B cell (primary cell): ENCODE measurements at regions not wholly inside any gene's neighbourhood (a gene's known extent, or its start where the extent isn't known, plus 50 kb on each side); places are given as distances from the start of the nearest gene placed in this dataset.

ENCODE experiments used
- ATAC-seq: fragments of 200-7000 bp; cut with Tn5 transposase; one replicate; pipeline ENCODE4 v1.10.0; 2021; ENCODE audit warnings: low read depth, mild to moderate bottlenecking, moderate number of reproducible peaks, moderate library complexity
- CTCF ChIA-PET: fragments of 350-600 bp; sonication (Branson Sonifier 250); formaldehyde crosslinking; loops from one replicate; lab custom pipeline; 2021; ENCODE audit warnings: antibody characterized with exemption, inconsistent platforms; lab: Charles Lee
- POLR2A ChIA-PET: fragments of 350-600 bp; sonication (Branson Sonifier 250); formaldehyde crosslinking; loops from one replicate; lab custom pipeline; 2021; ENCODE audit warnings: antibody characterized with exemption; lab: Charles Lee
- DNase-seq: peaks from one replicate; pipeline ENCODE4 v3.0.0; 2013
- H2AFZ ChIP-seq: 2 replicates; pipeline ENCODE4 v1.6.1; 2012; ENCODE audit warnings: mild to moderate bottlenecking, low read depth, low read length; ENCODE audit not compliant: insufficient read depth, poor library complexity, severe bottlenecking
- H3K27ac ChIP-seq, 2 donors: 1 replicate in 1 of 2; 2 replicates in 1 of 2; pipeline ENCODE4 v1.5.1; 2012 to 2013; ENCODE audit warnings: low read length in 2 of 2, mild to moderate bottlenecking in 2 of 2, moderate library complexity in 1 of 2
- H3K27me3 ChIP-seq, 4 experiments: fragments of 200-600 bp in 1 of 4; sonication (generic) in 1 of 4; replicated peaks in 1 of 4; 1 replicate in 2 of 4; 2 replicates in 2 of 4; pipeline versions ENCODE4 v1.6.1 to v1.7.0; 2013 to 2016; ENCODE audit warnings: low read length in 3 of 4, mild to moderate bottlenecking in 2 of 4, mixed read lengths in 1 of 4, moderate library complexity in 1 of 4; ENCODE audit not compliant: insufficient read depth in 4 of 4, control insufficient read depth in 3 of 4; ENCODE audit errors: control extremely low read depth in 1 of 4
- H3K36me3 ChIP-seq, 2 experiments: replicated peaks in 1 of 2; 1 replicate in 1 of 2; 2 replicates in 1 of 2; pipeline versions ENCODE4 v1.6.1 to v1.7.1; 2013; ENCODE audit warnings: low read length in 1 of 2; ENCODE audit not compliant: insufficient read depth in 2 of 2, control insufficient read depth in 1 of 2; ENCODE audit errors: control extremely low read depth in 1 of 2, extremely low read depth in 1 of 2
- H3K4me1 ChIP-seq, 2 donors: fragments of 200-600 bp in 1 of 2; sonication (generic) in 1 of 2; 1 replicate in 1 of 2; 2 replicates in 1 of 2; pipeline versions ENCODE4 v1.5.1 to v1.6.1; 2013 to 2017; ENCODE audit warnings: low read length in 2 of 2; ENCODE audit not compliant: control insufficient read depth in 2 of 2, insufficient read depth in 2 of 2
- H3K4me2 ChIP-seq: replicated peaks from 2 replicates; pipeline ENCODE3; 2012; ENCODE audit warnings: mild to moderate bottlenecking, low read depth, low read length; ENCODE audit not compliant: poor library complexity, severe bottlenecking
- H3K4me3 ChIP-seq, 5 experiments: fragments of 200-600 bp in 1 of 5; sonication (generic) in 1 of 5; 1 replicate in 3 of 5; 2 replicates in 2 of 5; pipeline versions ENCODE4 v1.5.1 to v1.7.0; 2011 to 2016; ENCODE audit warnings: low read length in 4 of 5, mild to moderate bottlenecking in 4 of 5, low read depth in 2 of 5, control low read depth in 1 of 5, moderate library complexity in 1 of 5; ENCODE audit not compliant: insufficient read depth in 1 of 5; ENCODE audit errors: control extremely low read depth in 1 of 5, extremely low read depth in 1 of 5
- H3K79me2 ChIP-seq: fragments of 200-600 bp; sonication (generic); one replicate; pipeline ENCODE4 v1.6.0; 2016; ENCODE audit warnings: low read length; ENCODE audit not compliant: control insufficient read depth, insufficient read depth
- H3K9ac ChIP-seq: fragments of 200-600 bp; sonication (generic); 2 replicates; pipeline ENCODE4 v1.6.1; 2017; ENCODE audit warnings: mild to moderate bottlenecking, low read length, moderate library complexity
- H3K9me3 ChIP-seq, 3 donors: one replicate each; pipeline versions ENCODE4 v1.6.1 to v1.7.1; 2013; ENCODE audit warnings: low read length in 2 of 3; ENCODE audit not compliant: control insufficient read depth in 2 of 3, insufficient read depth in 1 of 3; ENCODE audit errors: control extremely low read depth in 1 of 3
- H4K20me1 ChIP-seq: 2 replicates; pipeline ENCODE4 v1.6.0; 2012; ENCODE audit warnings: mild to moderate bottlenecking, low read length; ENCODE audit not compliant: insufficient read depth, control insufficient read depth, poor library complexity, severe bottlenecking
- H3K27ac Mint-ChIP-seq: one replicate; pipeline ENCODE4 v1.8.0; 2021; ENCODE audit warnings: mixed read lengths
- H3K27me3 Mint-ChIP-seq: one replicate; pipeline ENCODE4 v1.8.0; 2021; ENCODE audit warnings: mixed read lengths
- H3K4me1 Mint-ChIP-seq: one replicate; pipeline ENCODE4 v1.8.0; 2021; ENCODE audit warnings: mixed read lengths
- H3K4me3 Mint-ChIP-seq: one replicate; pipeline ENCODE4 v1.8.0; 2021; ENCODE audit warnings: mixed read lengths
- H3K9me3 Mint-ChIP-seq: one replicate; pipeline ENCODE4 v1.8.0; 2022; ENCODE audit warnings: mixed read lengths; ENCODE audit not compliant: insufficient read depth
- EZH2 ChIP-seq: IDR thresholded peaks from 2 replicates; pipeline ENCODE4 v1.6.1; 2012; ENCODE audit warnings: borderline replicate concordance, low read depth, mild to moderate bottlenecking, moderate library complexity, low read length; ENCODE audit not compliant: insufficient read depth, poor library complexity, severe bottlenecking
- WGBS: methylation state at CpG from one replicate; pipeline ENCODE4 v1.1.5; 2013; ENCODE audit warnings: missing lambda C conversion rate; ENCODE audit not compliant: insufficient coverage; 5-methylcytosine and 5-hydroxymethylcytosine counted together
- intact Hi-C: fragments of 100-400 bp; cut with micrococcal nuclease; formaldehyde crosslinking; loops from one replicate; pipeline ENCODE4 v1.10.0; 2022
- TF ChIP-seq, protein P1 (sequence below): fragments of 200-600 bp; IDR thresholded peaks from one replicate; pipeline ENCODE4 v1.8.0; 2022; ENCODE audit warnings: antibody characterized with exemption, mild to moderate bottlenecking

GRCh38 chrX:131853440-131853839, 169.7 kb upstream of the STK26 start:
- no peak overlapping the region for H3K27ac Mint-ChIP-seq
- no peaks in the 10 kb centered on the region for H3K4me1 ChIP-seq
- H3K9me3 ChIP-seq: no peaks in the 10 kb centered on the region
- H3K9me3 Mint-ChIP-seq: no peaks in the 10 kb centered on the region
- H3K9ac ChIP-seq: no peak overlapping the region
- no CpG with 5 or more reads among the region's 4 CpGs for WGBS
- peaks cover 0 to 5% (median 0%) of the 10 kb centered on the region in 4 experiments for H3K27me3 ChIP-seq
- TF ChIP-seq, protein P1, sequence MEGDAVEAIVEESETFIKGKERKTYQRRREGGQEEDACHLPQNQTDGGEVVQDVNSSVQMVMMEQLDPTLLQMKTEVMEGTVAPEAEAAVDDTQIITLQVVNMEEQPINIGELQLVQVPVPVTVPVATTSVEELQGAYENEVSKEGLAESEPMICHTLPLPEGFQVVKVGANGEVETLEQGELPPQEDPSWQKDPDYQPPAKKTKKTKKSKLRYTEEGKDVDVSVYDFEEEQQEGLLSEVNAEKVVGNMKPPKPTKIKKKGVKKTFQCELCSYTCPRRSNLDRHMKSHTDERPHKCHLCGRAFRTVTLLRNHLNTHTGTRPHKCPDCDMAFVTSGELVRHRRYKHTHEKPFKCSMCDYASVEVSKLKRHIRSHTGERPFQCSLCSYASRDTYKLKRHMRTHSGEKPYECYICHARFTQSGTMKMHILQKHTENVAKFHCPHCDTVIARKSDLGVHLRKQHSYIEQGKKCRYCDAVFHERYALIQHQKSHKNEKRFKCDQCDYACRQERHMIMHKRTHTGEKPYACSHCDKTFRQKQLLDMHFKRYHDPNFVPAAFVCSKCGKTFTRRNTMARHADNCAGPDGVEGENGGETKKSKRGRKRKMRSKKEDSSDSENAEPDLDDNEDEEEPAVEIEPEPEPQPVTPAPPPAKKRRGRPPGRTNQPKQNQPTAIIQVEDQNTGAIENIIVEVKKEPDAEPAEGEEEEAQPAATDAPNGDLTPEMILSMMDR: no peak
- TF ChIP-seq EZH2: no peak
- H3K36me3 ChIP-seq: no peaks in the 10 kb centered on the region
- no peak overlapping the region for H3K27ac ChIP-seq
- DNase-seq: no peak
- POLR2A ChIA-PET: no interaction called here
- no peak overlapping the region for H3K4me2 ChIP-seq
- H3K4me3 Mint-ChIP-seq: no peak overlapping the region
- CTCF ChIA-PET: interaction anchor here (1.4 to 2.4 kb wide), 4 partner anchors 218 to 778 kb away, joined by 3 to 17 read pairs (median 6); partner anchors contain the start of gene MBNL3
- ATAC-seq: no peak
- no peaks in the 10 kb centered on the region for H3K27me3 Mint-ChIP-seq
- no peaks in the 10 kb centered on the region for H4K20me1 ChIP-seq
- no peak overlapping the region for H3K4me3 ChIP-seq
- H2AFZ ChIP-seq: no peak overlapping the region
- H3K79me2 ChIP-seq: no peaks in the 10 kb centered on the region
- H3K4me1 Mint-ChIP-seq: no peaks in the 10 kb centered on the region
- intact Hi-C loops: loop anchor here (5.0 to 10.0 kb wide), 2 partner anchors 439 to 761 kb away; no protein-coding TSS in a partner anchor

DNA sequence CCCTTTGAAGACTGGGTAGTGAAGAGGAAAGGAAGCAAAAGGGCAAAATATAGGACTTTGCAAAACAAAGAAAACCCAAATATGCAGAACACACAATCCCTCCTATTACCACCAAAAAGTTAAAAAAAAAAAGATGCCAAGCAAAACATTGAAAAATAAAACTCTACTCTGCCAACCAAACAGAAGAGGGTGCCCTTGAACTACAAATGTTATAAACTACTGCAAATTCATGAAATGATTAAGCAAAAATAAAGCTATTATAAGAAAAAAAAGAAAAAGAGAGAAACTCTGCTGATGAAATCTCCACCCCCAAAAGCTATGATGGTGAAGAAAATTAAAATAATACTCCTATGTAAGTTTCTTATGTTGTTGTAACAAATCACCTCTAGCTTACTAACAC, 168.5 kb upstream of the STK26 start:
- DNase-seq: peak; percentile 31
- Histone ChIP-seq H3K79me2 (no peaks in the 10 kb centered on the region), H3K4me1 (no peaks in the 10 kb centered on the region), H3K9ac (no peak overlapping the region), H3K27me3 (peaks cover 0 to 2% (median 0%) of the 10 kb centered on the region in 4 experiments), H3K4me2 (no peak overlapping the region), H3K27ac (no peak overlapping the region), H2AFZ (no peak overlapping the region), H3K36me3 (no peaks in the 10 kb centered on the region), H4K20me1 (no peaks in the 10 kb centered on the region), H3K9me3 (no peaks in the 10 kb centered on the region), H3K4me3 (no peak overlapping the region)
- Mint-ChIP-seq H3K27ac (no peak overlapping the region), H3K27me3 (no peaks in the 10 kb centered on the region), H3K4me3 (no peak overlapping the region), H3K4me1 (no peaks in the 10 kb centered on the region), H3K9me3 (no peaks in the 10 kb centered on the region)
- ATAC-seq: no peak
- intact Hi-C loops: loop anchor here (1.0 to 10.0 kb wide), 4 partner anchors 217 to 760 kb away; partner anchors contain the start of gene RAP2C
- ChIA-PET POLR2A (no interaction called here), CTCF (interaction anchor here (0.7 to 2.4 kb wide), 17 partner anchors 10 to 777 kb away, joined by 3 to 17 read pairs (median 3); partner anchors contain the start of genes MBNL3 and RAP2C)
- TF ChIP-seq EZH2: no peak
- TF ChIP-seq, protein P1: peak; percentile 34
